ENCODE measurements at regions not wholly inside any gene's neighbourhood (a gene's known extent, or its start where the extent isn't known, plus 50 kb on each side); places are given as distances from the start of the nearest gene placed in this dataset.
"Not testable (repeated sequence)": the region's sequence is repeated elsewhere in the genome, so short reads cannot be mapped to it uniquely, and the experiment has no call there.

- DNase-seq: no peak
Observed at GRCh38 chr2:7154656-7155055, 237.4 kb downstream of the RNF144A start.

- DNase-seq: no peak
Observed at GRCh38 chr2:7161501-7161900, 244.3 kb downstream of the RNF144A start.

GRCh38 chr2:7165736-7166135, 248.5 kb downstream of the RNF144A start:
- DNase-seq: no peak

GRCh38 chr2:7167801-7168411, 250.7 kb downstream of the RNF144A start:
- no peak for DNase-seq

- no peak for DNase-seq
Observed at GRCh38 chr2:7169593-7169992, 252.4 kb downstream of the RNF144A start.

GRCh38 chr2:7178996-7179395, 261.8 kb downstream of the RNF144A start:
- DNase-seq: not testable (repeated sequence)

GRCh38 chr2:7180638-7181370, 263.6 kb downstream of the RNF144A start:
- DNase-seq: no peak

GRCh38 chr2:7182525-7182924, 265.3 kb downstream of the RNF144A start:
- no peak for DNase-seq

- DNase-seq: no peak
Observed at GRCh38 chr2:7189106-7189505, 271.9 kb downstream of the RNF144A start.

- no peak for DNase-seq
Observed at GRCh38 chr2:7190587-7191324, 273.5 kb downstream of the RNF144A start.

GRCh38 chr2:7191932-7192331, 274.7 kb downstream of the RNF144A start:
- DNase-seq: no peak

- no peak for DNase-seq
Observed at GRCh38 chr2:7193457-7193856, 276.2 kb downstream of the RNF144A start.

GRCh38 chr2:7194950-7195349, 277.7 kb downstream of the RNF144A start:
- no peak for DNase-seq

GRCh38 chr2:7196883-7197282, 279.7 kb downstream of the RNF144A start:
- no peak for DNase-seq

GRCh38 chr2:7201851-7202250, 284.6 kb downstream of the RNF144A start:
- no peak for DNase-seq

- no peak for DNase-seq
Observed at GRCh38 chr2:7203056-7203467, 285.9 kb downstream of the RNF144A start.

GRCh38 chr2:7205151-7205830, 288.1 kb downstream of the RNF144A start:
- DNase-seq: no peak

- DNase-seq: no peak
Observed at GRCh38 chr2:7206111-7206810, 289.0 kb downstream of the RNF144A start.

- no peak for DNase-seq
Observed at GRCh38 chr2:7207631-7208030, 290.4 kb downstream of the RNF144A start.

- DNase-seq: no peak
Observed at GRCh38 chr2:7209757-7210555, 292.7 kb downstream of the RNF144A start.

- no peak for DNase-seq
Observed at GRCh38 chr2:7210712-7211111, 293.5 kb downstream of the RNF144A start.

- no peak for DNase-seq
Observed at GRCh38 chr2:7225848-7226247, 308.6 kb downstream of the RNF144A start.
